WTC11 (cell line): ENCODE measurements at regions not wholly inside any gene's neighbourhood (a gene's known extent, or its start where the extent isn't known, plus 50 kb on each side); places are given as distances from the start of the nearest gene placed in this dataset.

Experiments
- ATAC-seq: fragments of 200-7000 bp; cut with Tn5 transposase; 2 replicates; pipeline ENCODE4 v1.10.0; 2021; ENCODE audit warnings: mild to moderate bottlenecking, moderate library complexity
- CTCF ChIA-PET: fragments of 300-600 bp; sonication (Branson Sonifier 250); formaldehyde crosslinking; loops from one replicate; lab custom pipeline; 2021; ENCODE audit warnings: antibody characterized with exemption; lab: Charles Lee
- POLR2A ChIA-PET: fragments of 350-600 bp; sonication (Branson Sonifier 250); formaldehyde crosslinking; loops from one replicate; lab custom pipeline; 2021; ENCODE audit warnings: antibody characterized with exemption; lab: Charles Lee
- DNase-seq: peaks from one replicate; pipeline ENCODE4 v3.0.0; 2021; ENCODE audit warnings: low spot score
- H3K27ac Mint-ChIP-seq: 2 replicates; pipeline ENCODE4 v1.8.0; 2021; ENCODE audit warnings: mixed read lengths
- H3K27me3 Mint-ChIP-seq: 2 replicates; pipeline ENCODE4 v1.8.0; 2021; ENCODE audit warnings: low read depth, mild to moderate bottlenecking, moderate library complexity, mixed read lengths
- H3K36me3 Mint-ChIP-seq: 2 replicates; pipeline ENCODE4 v1.8.0; 2021; ENCODE audit warnings: mixed read lengths
- H3K4me1 Mint-ChIP-seq: 2 replicates; pipeline ENCODE4 v1.8.0; 2022; ENCODE audit warnings: mixed read lengths
- H3K4me3 Mint-ChIP-seq: 2 replicates; pipeline ENCODE4 v1.8.0; 2021; ENCODE audit warnings: mild to moderate bottlenecking, moderate library complexity, mixed read lengths
- H3K9me3 Mint-ChIP-seq: 2 replicates; pipeline ENCODE4 v1.8.0; 2021; ENCODE audit warnings: mixed read lengths
- ATF6 ChIP-seq: sonication (generic); formaldehyde crosslinking; IDR thresholded peaks from 2 replicates; pipeline ENCODE4 v1.8.1; 2023; ENCODE audit warnings: mild to moderate bottlenecking, missing genetic modification reagents
- CDX4 ChIP-seq: fragments of 250-450 bp; sonication (Bioruptor Pico); IDR thresholded peaks from 2 replicates; pipeline ENCODE4 v1.9.0; 2021; ENCODE audit warnings: moderate library complexity, mild to moderate bottlenecking, inconsistent platforms, borderline replicate concordance
- CREM ChIP-seq: sonication (generic); formaldehyde crosslinking; IDR thresholded peaks from 2 replicates; pipeline ENCODE4 v1.8.1; 2022; ENCODE audit warnings: mild to moderate bottlenecking, missing genetic modification reagents, moderate library complexity
- E2F4 ChIP-seq: sonication (generic); formaldehyde crosslinking; IDR thresholded peaks from 2 replicates; pipeline ENCODE4 v1.8.1; 2022; ENCODE audit warnings: low read depth, mild to moderate bottlenecking, moderate library complexity, missing genetic modification reagents, borderline replicate concordance
- ETV6 ChIP-seq: sonication (generic); formaldehyde crosslinking; IDR thresholded peaks from 2 replicates; pipeline ENCODE4 v1.8.1; 2022; ENCODE audit warnings: mild to moderate bottlenecking, missing genetic modification reagents
- FOXK1 ChIP-seq: sonication (generic); formaldehyde crosslinking; IDR thresholded peaks from 2 replicates; pipeline ENCODE4 v1.8.0; 2022; ENCODE audit warnings: mild to moderate bottlenecking, moderate library complexity, missing genetic modification reagents
- IRF2 ChIP-seq: sonication (generic); formaldehyde crosslinking; IDR thresholded peaks from 2 replicates; pipeline ENCODE4 v1.8.0; 2022; ENCODE audit warnings: low read depth, missing genetic modification reagents, borderline replicate concordance
- NR3C1 ChIP-seq: sonication (generic); formaldehyde crosslinking; conservative IDR thresholded peaks from 2 replicates; pipeline ENCODE4 v1.8.1; 2023; ENCODE audit warnings: low read depth, mild to moderate bottlenecking, missing genetic modification reagents
- RORB ChIP-seq: fragments of 250-450 bp; sonication (Bioruptor Pico); IDR thresholded peaks from 2 replicates; pipeline ENCODE4 v1.9.0; 2021; ENCODE audit warnings: mild to moderate bottlenecking
- STAT6 ChIP-seq: sonication (generic); formaldehyde crosslinking; conservative IDR thresholded peaks from 2 replicates; pipeline ENCODE4 v1.8.1; 2023; ENCODE audit warnings: mild to moderate bottlenecking, low read depth, missing genetic modification reagents, moderate library complexity
- ZBTB21 ChIP-seq: sonication (generic); formaldehyde crosslinking; IDR thresholded peaks from 2 replicates; pipeline ENCODE4 v1.8.1; 2023; ENCODE audit warnings: mild to moderate bottlenecking, missing genetic modification reagents, borderline replicate concordance
- ZNF138 ChIP-seq: sonication (generic); formaldehyde crosslinking; conservative IDR thresholded peaks from 2 replicates; pipeline ENCODE4 v1.8.1; 2022; ENCODE audit warnings: mild to moderate bottlenecking, moderate library complexity, missing genetic modification reagents
- ZNF232 ChIP-seq: sonication (generic); formaldehyde crosslinking; IDR thresholded peaks from 2 replicates; pipeline ENCODE4 v1.8.0; 2022; ENCODE audit warnings: mild to moderate bottlenecking, missing genetic modification reagents
- ZNF263 ChIP-seq: sonication (generic); formaldehyde crosslinking; IDR thresholded peaks from 2 replicates; pipeline ENCODE4 v1.8.1; 2022; ENCODE audit warnings: low read depth, mild to moderate bottlenecking, moderate library complexity, missing genetic modification reagents
- ZNF416 ChIP-seq: fragments of 250-450 bp; sonication (Bioruptor Pico); IDR thresholded peaks from 2 replicates; pipeline ENCODE4 v1.9.0; 2021; ENCODE audit warnings: mild to moderate bottlenecking, inconsistent platforms
- ZNF423 ChIP-seq: fragments of 250-450 bp; sonication (Bioruptor Pico); IDR thresholded peaks from 2 replicates; pipeline ENCODE4 v2.1.2; 2022; ENCODE audit warnings: mild to moderate bottlenecking, moderate library complexity
- TF ChIP-seq, protein P1 (sequence below): fragments of 250-450 bp; sonication (Bioruptor Pico); IDR thresholded peaks from 2 replicates; pipeline ENCODE4 v1.9.0; 2021; ENCODE audit warnings: mild to moderate bottlenecking
- TF ChIP-seq, protein P2 (sequence below): sonication (generic); formaldehyde crosslinking; IDR thresholded peaks from 2 replicates; pipeline ENCODE4 v1.8.1; 2022; ENCODE audit warnings: mild to moderate bottlenecking, moderate library complexity, missing genetic modification reagents
- TF ChIP-seq, protein P3 (sequence below): fragments of 250-450 bp; sonication (Bioruptor Pico); IDR thresholded peaks from 2 replicates; pipeline ENCODE4 v2.1.2; 2022; ENCODE audit warnings: mild to moderate bottlenecking, moderate library complexity

DNA sequence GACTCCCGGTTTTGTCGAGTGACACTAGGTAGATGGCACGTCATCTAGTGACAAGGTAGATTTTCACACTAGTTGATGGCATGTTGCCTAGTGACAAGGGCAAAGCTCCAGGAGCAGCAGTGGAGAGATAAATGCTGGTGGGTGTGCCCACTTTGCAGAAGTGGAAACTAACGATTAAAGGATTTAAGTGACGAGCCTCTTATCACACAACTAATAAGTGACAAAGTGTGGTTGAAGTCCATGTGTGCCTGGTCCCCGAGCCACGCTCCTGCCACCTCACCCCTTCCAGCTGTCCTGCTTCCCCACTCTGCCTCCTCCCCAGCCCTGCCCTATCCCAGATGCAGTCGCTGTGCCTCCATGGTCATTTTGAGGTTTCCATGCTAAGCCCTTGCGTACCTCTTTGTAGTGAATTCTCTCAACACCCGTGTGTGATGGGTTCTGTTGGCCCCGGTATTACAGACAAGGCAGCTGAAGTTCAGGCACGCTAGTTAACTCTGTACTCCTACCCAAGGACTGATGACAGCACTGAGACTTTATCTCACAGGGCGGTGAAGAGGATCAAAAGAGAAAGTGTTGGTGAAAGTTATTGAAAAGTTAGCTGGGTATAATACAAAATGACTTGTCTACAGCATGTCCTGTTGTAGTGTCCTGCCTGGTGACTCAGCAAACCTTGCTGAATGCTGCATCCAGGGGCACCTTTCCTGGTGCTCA lies 113.4 kb upstream of the GLI2 start (continued):
- TF ChIP-seq ATF6, result no peak
- TF ChIP-seq STAT6, result no peak
- TF ChIP-seq, protein P1, sequence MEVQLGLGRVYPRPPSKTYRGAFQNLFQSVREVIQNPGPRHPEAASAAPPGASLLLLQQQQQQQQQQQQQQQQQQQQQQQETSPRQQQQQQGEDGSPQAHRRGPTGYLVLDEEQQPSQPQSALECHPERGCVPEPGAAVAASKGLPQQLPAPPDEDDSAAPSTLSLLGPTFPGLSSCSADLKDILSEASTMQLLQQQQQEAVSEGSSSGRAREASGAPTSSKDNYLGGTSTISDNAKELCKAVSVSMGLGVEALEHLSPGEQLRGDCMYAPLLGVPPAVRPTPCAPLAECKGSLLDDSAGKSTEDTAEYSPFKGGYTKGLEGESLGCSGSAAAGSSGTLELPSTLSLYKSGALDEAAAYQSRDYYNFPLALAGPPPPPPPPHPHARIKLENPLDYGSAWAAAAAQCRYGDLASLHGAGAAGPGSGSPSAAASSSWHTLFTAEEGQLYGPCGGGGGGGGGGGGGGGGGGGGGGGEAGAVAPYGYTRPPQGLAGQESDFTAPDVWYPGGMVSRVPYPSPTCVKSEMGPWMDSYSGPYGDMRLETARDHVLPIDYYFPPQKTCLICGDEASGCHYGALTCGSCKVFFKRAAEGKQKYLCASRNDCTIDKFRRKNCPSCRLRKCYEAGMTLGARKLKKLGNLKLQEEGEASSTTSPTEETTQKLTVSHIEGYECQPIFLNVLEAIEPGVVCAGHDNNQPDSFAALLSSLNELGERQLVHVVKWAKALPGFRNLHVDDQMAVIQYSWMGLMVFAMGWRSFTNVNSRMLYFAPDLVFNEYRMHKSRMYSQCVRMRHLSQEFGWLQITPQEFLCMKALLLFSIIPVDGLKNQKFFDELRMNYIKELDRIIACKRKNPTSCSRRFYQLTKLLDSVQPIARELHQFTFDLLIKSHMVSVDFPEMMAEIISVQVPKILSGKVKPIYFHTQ (CRISPR knock-in tag), result no peak

DNA sequence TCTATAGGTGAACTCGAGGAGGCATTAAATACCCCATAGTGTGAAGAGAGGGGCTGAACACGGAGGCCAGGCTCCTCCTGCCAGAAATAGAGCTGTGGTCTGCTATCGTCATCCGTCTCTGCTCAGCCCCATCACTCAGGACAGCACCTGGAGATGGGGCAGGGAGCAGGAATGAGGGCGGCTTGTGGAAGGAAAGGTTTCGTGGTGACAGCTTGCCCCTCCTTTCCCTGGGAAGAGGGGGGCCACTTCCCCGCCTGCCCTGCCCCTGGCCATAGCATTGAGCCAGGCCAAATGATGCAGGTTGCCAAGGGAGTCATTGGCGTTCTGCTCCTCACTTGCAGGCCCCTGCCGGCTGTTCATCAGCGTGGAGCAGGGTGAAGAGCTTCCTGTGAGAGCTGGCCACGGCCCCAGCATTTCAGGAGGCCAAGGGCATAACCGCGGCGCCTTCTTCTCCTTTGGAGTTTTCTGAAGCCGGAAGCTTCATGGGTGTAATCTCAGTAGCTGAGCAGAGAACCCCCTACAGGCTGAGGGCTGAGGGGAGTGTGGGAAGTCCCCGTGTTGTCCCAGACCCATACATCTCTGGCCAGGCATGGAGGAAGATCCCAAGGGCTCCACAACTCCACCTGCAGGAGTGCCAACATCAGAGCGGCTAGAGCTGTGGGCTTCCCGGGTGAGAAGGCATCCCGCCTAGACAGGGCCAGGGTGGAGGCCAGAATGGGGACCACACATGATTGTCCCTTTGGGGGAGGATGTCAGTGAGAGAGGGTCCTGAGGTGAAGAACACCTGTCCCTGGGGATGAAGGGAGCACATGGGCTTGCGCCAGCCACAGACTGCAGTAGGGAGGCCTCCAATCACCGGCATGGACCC lies 112.5 kb upstream of the GLI2 start:
- Mint-ChIP-seq H3K9me3 (no peaks in the 10 kb centered on the region), H3K27me3 (peaks cover 14% of the 10 kb centered on the region), H3K36me3 (no peaks in the 10 kb centered on the region), H3K4me3 (no peak overlapping the region), H3K4me1 (no peaks in the 10 kb centered on the region), H3K27ac (no peak overlapping the region; the same call in 1 of the 2 replicates)
- ATAC-seq (peak; percentile 65), DNase-seq (no peak)
- ChIA-PET CTCF (no interaction called here), POLR2A (no interaction called here)
- TF ChIP-seq ZNF232 (CRISPR knock-in tag) (no peak), IRF2 (CRISPR knock-in tag) (no peak), ZNF263 (CRISPR knock-in tag) (no peak), NR3C1 (CRISPR knock-in tag) (no peak), ZNF138 (CRISPR knock-in tag) (no peak), RORB (CRISPR knock-in tag) (no peak), E2F4 (CRISPR knock-in tag) (no peak), FOXK1 (CRISPR knock-in tag) (no peak), ZNF416 (CRISPR knock-in tag) (no peak), CREM (CRISPR knock-in tag) (no peak), ZNF423 (CRISPR knock-in tag) (no peak), ZBTB21 (CRISPR knock-in tag) (no peak), ETV6 (CRISPR knock-in tag) (no peak), CDX4 (CRISPR knock-in tag) (no peak)
- TF ChIP-seq, protein P2, sequence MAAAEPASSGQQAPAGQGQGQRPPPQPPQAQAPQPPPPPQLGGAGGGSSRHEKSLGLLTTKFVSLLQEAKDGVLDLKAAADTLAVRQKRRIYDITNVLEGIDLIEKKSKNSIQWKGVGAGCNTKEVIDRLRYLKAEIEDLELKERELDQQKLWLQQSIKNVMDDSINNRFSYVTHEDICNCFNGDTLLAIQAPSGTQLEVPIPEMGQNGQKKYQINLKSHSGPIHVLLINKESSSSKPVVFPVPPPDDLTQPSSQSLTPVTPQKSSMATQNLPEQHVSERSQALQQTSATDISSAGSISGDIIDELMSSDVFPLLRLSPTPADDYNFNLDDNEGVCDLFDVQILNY (CRISPR knock-in tag), result no peak
- TF ChIP-seq, protein P3, sequence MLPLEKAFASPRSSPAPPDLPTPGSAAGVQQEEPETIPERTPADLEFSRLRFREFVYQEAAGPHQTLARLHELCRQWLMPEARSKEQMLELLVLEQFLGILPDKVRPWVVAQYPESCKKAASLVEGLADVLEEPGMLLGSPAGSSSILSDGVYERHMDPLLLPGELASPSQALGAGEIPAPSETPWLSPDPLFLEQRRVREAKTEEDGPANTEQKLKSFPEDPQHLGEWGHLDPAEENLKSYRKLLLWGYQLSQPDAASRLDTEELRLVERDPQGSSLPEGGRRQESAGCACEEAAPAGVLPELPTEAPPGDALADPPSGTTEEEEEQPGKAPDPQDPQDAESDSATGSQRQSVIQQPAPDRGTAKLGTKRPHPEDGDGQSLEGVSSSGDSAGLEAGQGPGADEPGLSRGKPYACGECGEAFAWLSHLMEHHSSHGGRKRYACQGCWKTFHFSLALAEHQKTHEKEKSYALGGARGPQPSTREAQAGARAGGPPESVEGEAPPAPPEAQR (CRISPR knock-in tag), result no peak
- TF ChIP-seq, protein P1 (CRISPR knock-in tag), result no peak
